MM.1S (cell line): ENCODE measurements at regions not wholly inside any gene's neighbourhood (a gene's known extent, or its start where the extent isn't known, plus 50 kb on each side); places are given as distances from the start of the nearest gene placed in this dataset.

Source experiments
- CTCF ChIP-seq: fragments of 300-600 bp; sonication (generic); IDR thresholded peaks from 2 replicates; pipeline ENCODE4 v1.5.1; 2016; ENCODE audit warnings: antibody characterized with exemption, low read length, mixed read lengths
- EZH2 ChIP-seq: fragments of 300-600 bp; sonication (generic); optimal IDR thresholded peaks from 2 replicates; pipeline ENCODE3; 2017; ENCODE audit warnings: low read depth, mild to moderate bottlenecking, antibody characterized with exemption, low read length, mixed read lengths

- TF ChIP-seq CTCF (no peak), EZH2 (no peak)
These were observed 1730.8 kb upstream of the CELF4 start for GRCh38 chr18:39296293-39296888.
